RWPE2 (cell line): ENCODE measurements at regions not wholly inside any gene's neighbourhood (a gene's known extent, or its start where the extent isn't known, plus 50 kb on each side); places are given as distances from the start of the nearest gene placed in this dataset.
"Not testable (repeated sequence)": the region's sequence is repeated elsewhere in the genome, so short reads cannot be mapped to it uniquely, and the experiment has no call there.

Experiments
- ATAC-seq: fragments of 200-7000 bp; cut with Tn5 transposase; 3 replicates; pipeline ENCODE4 v1.9.1; 2021; ENCODE audit warnings: low read depth
- DNase-seq: peaks from one replicate; pipeline ENCODE4 v3.0.0-alpha.2; 2020; ENCODE audit warnings: low spot score
- H3K27ac ChIP-seq: fragments of 450-650 bp; 2 replicates; pipeline ENCODE4 v1.5.1; 2017; ENCODE audit warnings: mild to moderate bottlenecking; ENCODE audit not compliant: poor library complexity, severe bottlenecking
- H3K27me3 ChIP-seq: fragments of 250-450 bp; sonication (Bioruptor Pico); 2 replicates; pipeline ENCODE4 v1.5.1; 2021; ENCODE audit warnings: mild to moderate bottlenecking, moderate library complexity; ENCODE audit not compliant: insufficient read depth, poor library complexity, severe bottlenecking
- H3K36me3 ChIP-seq: fragments of 250-450 bp; sonication (Bioruptor Pico); 2 replicates; pipeline ENCODE4 v1.5.1; 2020; ENCODE audit warnings: low read depth, mild to moderate bottlenecking, moderate library complexity
- H3K4me1 ChIP-seq: fragments of 250-450 bp; sonication (Bioruptor Pico); 2 replicates; pipeline ENCODE4 v1.5.1; 2021; ENCODE audit warnings: mild to moderate bottlenecking, moderate library complexity; ENCODE audit not compliant: insufficient read depth, poor library complexity, severe bottlenecking
- H3K4me3 ChIP-seq: fragments of 250-450 bp; sonication (Bioruptor Pico); 2 replicates; pipeline ENCODE4 v1.5.1; 2021; ENCODE audit warnings: mild to moderate bottlenecking, moderate library complexity; ENCODE audit not compliant: severe bottlenecking
- H3K9me3 ChIP-seq: fragments of 250-450 bp; sonication (Bioruptor Pico); 2 replicates; pipeline ENCODE4 v1.5.1; 2021; ENCODE audit warnings: mild to moderate bottlenecking, moderate library complexity; ENCODE audit not compliant: severe bottlenecking
- CTCF ChIP-seq: fragments of 450-650 bp; IDR thresholded peaks from one replicate; pipeline ENCODE4 v1.5.1; 2017; ENCODE audit warnings: mild to moderate bottlenecking, moderate library complexity; ENCODE audit not compliant: poor library complexity, severe bottlenecking

DNA sequence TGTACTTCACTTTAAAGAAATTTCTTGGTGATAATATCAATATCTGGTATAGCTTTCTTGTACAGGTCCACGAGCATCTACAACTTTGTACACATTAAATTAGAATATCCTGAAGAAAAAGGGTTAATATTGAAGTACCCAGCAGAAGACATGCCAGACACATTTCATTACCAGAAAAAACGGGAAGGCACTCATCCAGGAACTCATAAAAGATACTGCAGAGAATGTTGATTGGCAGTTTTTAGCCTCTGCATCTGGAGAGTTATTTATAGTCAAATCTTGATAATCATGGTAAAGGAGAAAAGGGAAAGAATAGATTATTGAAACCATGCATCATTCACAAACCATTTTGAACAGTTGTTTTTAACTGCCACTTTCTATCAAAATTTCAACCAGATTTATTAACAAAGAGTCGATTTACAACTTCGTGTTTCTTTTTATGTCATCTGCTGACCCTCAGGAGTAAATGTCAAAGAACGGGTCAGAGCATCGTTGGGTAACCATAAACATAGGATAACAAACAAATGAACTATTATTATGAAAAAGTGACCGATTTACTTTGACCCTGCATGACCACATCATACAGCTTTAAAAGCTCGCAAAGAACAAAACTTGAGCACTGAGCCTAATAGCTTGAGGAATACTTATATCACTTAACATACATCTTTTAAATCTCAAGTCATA is 229.2 kb upstream of the SGK1 start:
- DNase-seq (no peak), ATAC-seq (no peak)
- H3K9me3 ChIP-seq = peaks cover 2% of the 10 kb centered on the region
- no peak overlapping the region for H3K27ac ChIP-seq
- H3K4me3 ChIP-seq = no peak overlapping the region
- H3K27me3 ChIP-seq = no peaks in the 10 kb centered on the region
- H3K36me3 ChIP-seq = no peaks in the 10 kb centered on the region
- H3K4me1 ChIP-seq = peaks cover 8% of the 10 kb centered on the region
- no peak for TF ChIP-seq CTCF

GRCh38 chr6:134544737-134545136 is 226.8 kb upstream of the SGK1 start:
- ATAC-seq = no peak
- DNase-seq = no peak
- TF ChIP-seq CTCF = no peak
- Histone ChIP-seq H3K36me3 (no peaks in the 10 kb centered on the region), H3K27ac (no peak overlapping the region), H3K4me3 (no peak overlapping the region), H3K9me3 (peaks cover 2% of the 10 kb centered on the region), H3K4me1 (peaks cover 2% of the 10 kb centered on the region), H3K27me3 (no peaks in the 10 kb centered on the region)

DNA sequence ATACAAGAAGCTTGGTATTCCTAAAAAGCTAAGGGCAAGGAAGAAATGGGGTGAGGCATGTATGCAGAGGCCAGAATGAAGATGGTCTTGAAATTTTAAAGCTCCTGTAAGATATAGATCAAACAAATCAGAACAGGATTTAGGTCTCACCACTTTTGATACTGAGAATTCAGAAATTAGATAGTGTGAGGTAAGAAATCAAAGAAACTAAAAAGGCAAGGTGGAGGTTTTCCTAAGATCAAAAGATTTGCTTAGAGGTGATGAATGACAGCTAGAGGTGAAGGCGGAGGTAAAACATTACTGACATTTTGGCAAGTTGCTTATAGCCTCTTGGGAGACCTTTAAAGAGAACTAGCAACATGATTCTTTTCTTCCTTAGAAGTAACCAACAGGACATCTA is 225.2 kb upstream of the SGK1 start:
- no peak for ATAC-seq
- no peak for DNase-seq
- no peak for TF ChIP-seq CTCF
- no peak overlapping the region for H3K4me3 ChIP-seq
- no peaks in the 10 kb centered on the region for H3K27me3 ChIP-seq
- no peaks in the 10 kb centered on the region for H3K36me3 ChIP-seq
- no peaks in the 10 kb centered on the region for H3K4me1 ChIP-seq
- no peak overlapping the region for H3K27ac ChIP-seq
- H3K9me3 ChIP-seq = no peaks in the 10 kb centered on the region

DNA sequence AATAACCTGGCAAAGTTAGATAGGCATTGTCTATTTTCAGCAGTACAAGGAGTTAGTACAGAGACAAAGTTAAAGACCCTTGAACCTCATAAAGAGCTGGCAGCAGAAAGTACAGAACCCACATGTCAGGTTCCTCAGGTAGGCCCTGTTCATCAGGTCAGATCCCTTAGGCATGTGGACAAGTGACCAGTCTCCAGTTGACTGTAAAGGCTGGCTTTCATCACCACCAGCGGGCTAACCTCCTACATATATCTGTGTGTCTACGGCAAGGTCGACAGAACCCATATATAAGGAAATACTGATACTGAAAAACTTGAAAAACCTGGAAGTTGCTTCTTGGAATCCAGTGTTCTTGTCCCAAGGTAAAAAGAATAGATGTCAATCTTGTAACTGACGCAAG is 223.1 kb upstream of the SGK1 start:
- H3K4me1 ChIP-seq = peaks cover 4% of the 10 kb centered on the region
- H3K36me3 ChIP-seq = no peaks in the 10 kb centered on the region
- TF ChIP-seq CTCF = no peak
- H3K27ac ChIP-seq = no peak overlapping the region
- no peaks in the 10 kb centered on the region for H3K9me3 ChIP-seq
- ATAC-seq = no peak
- no peak for DNase-seq
- no peaks in the 10 kb centered on the region for H3K27me3 ChIP-seq
- H3K4me3 ChIP-seq = no peak overlapping the region

- no peak for ATAC-seq
- Histone ChIP-seq H3K27ac (no peak overlapping the region), H3K4me3 (no peak overlapping the region), H3K27me3 (no peaks in the 10 kb centered on the region), H3K36me3 (no peaks in the 10 kb centered on the region), H3K4me1 (peaks cover 9% of the 10 kb centered on the region), H3K9me3 (no peaks in the 10 kb centered on the region)
- no peak for DNase-seq
- no peak for TF ChIP-seq CTCF
Measured at GRCh38 chr6:134539865-134540323, 222.0 kb upstream of the SGK1 start.

DNA sequence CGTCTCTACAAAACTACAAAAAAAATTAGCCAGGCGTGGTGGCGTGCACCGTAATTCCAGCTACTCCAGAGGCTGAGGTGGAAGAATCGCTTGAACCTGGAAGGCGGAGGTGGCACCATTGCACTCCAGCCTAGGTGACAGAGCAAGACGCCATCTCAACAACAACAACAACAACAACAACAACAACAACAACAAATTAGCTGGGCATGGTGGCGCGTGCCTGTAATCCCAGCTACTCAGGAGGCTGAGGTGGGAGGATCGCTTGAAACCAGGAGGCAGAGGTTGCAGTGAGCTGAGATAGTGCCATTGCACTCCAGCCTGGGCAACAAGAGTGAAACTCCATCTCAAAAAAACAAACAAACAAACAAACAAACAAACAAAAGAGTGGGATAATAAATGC is 219.9 kb upstream of the SGK1 start:
- ATAC-seq, H3K27me3 ChIP-seq, DNase-seq, H3K9me3 ChIP-seq, H3K4me3 ChIP-seq, H3K36me3 ChIP-seq: not testable (repeated sequence)
- H3K27ac ChIP-seq = peak overlapping the region; percentile 91
- peaks cover 12% of the 10 kb centered on the region for H3K4me1 ChIP-seq
